ENCODE measurements at regions not wholly inside any gene's neighbourhood (a gene's known extent, or its start where the extent isn't known, plus 50 kb on each side); places are given as distances from the start of the nearest gene placed in this dataset.

DNA sequence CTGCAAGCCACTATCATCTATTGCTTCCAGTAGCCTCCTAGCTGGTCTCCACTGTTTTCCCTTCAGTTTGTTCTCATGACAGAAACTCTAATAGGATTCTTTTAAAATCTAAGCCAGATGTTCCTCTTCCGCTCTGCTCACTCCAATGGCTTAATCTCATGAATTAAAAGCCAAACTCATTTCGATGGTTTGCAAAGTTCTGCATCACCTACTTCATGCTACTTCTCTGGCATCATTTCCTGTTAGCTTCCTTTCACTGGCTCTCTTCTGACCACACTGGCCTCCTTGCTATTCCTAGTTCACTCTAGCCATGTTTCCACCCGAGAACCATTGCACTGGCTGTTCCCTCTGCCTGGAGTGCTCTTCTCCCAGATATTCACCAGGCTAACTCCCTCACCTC, 102.0 kb upstream of the LSM6 start:
- TF ChIP-seq, protein P1, sequence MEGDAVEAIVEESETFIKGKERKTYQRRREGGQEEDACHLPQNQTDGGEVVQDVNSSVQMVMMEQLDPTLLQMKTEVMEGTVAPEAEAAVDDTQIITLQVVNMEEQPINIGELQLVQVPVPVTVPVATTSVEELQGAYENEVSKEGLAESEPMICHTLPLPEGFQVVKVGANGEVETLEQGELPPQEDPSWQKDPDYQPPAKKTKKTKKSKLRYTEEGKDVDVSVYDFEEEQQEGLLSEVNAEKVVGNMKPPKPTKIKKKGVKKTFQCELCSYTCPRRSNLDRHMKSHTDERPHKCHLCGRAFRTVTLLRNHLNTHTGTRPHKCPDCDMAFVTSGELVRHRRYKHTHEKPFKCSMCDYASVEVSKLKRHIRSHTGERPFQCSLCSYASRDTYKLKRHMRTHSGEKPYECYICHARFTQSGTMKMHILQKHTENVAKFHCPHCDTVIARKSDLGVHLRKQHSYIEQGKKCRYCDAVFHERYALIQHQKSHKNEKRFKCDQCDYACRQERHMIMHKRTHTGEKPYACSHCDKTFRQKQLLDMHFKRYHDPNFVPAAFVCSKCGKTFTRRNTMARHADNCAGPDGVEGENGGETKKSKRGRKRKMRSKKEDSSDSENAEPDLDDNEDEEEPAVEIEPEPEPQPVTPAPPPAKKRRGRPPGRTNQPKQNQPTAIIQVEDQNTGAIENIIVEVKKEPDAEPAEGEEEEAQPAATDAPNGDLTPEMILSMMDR (IDR thresholded peaks at IDR 0.05; ENCODE audit: control extremely low read depth in 1 of 3, insufficient read depth in 1 of 3, low read depth in 1 of 3, low read length in 3 of 3), result no peak
- no peak for TF ChIP-seq EGR1 (IDR thresholded peaks at IDR 0.05; ENCODE audit: borderline replicate concordance, low read depth, low read length)
- TF ChIP-seq, protein P2, sequence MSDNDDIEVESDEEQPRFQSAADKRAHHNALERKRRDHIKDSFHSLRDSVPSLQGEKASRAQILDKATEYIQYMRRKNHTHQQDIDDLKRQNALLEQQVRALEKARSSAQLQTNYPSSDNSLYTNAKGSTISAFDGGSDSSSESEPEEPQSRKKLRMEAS (IDR thresholded peaks at IDR 0.05), result no peak
- no peak for TF ChIP-seq YY1 (IDR thresholded peaks at IDR 0.05; ENCODE audit: low read depth, low read length)
- TF ChIP-seq, protein P3, sequence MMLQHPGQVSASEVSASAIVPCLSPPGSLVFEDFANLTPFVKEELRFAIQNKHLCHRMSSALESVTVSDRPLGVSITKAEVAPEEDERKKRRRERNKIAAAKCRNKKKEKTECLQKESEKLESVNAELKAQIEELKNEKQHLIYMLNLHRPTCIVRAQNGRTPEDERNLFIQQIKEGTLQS (IDR thresholded peaks at IDR 0.05; ENCODE audit: insufficient read depth, low read depth, low read length), result no peak

Data from H1 (cell line).